Chondrocyte (in vitro differentiated cells): ENCODE measurements at regions not wholly inside any gene's neighbourhood (a gene's known extent, or its start where the extent isn't known, plus 50 kb on each side); places are given as distances from the start of the nearest gene placed in this dataset.

Source experiments
- DNase-seq: peaks from one replicate; pipeline ENCODE4 v3.0.0; 2021; ENCODE audit warnings: mixed read lengths, low spot score
- H3K27ac Mint-ChIP-seq: one replicate; pipeline ENCODE4 v1.8.0; 2021; ENCODE audit warnings: mild to moderate bottlenecking, moderate library complexity, mixed read lengths; ENCODE audit not compliant: unreplicated experiment
- H3K27me3 Mint-ChIP-seq: 2 replicates; pipeline ENCODE4 v1.8.0; 2021; ENCODE audit warnings: low read depth, mixed read lengths
- H3K36me3 Mint-ChIP-seq: 2 replicates; pipeline ENCODE4 v1.8.0; 2021; ENCODE audit warnings: low read depth, mixed read lengths
- H3K4me1 Mint-ChIP-seq: 2 replicates; pipeline ENCODE4 v1.8.0; 2021; ENCODE audit warnings: low read depth, mild to moderate bottlenecking, mixed read lengths
- H3K4me3 Mint-ChIP-seq: one replicate; pipeline ENCODE4 v1.8.0; 2021; ENCODE audit warnings: mild to moderate bottlenecking, moderate library complexity, mixed read lengths; ENCODE audit not compliant: unreplicated experiment
- H3K9me3 Mint-ChIP-seq: 2 replicates; pipeline ENCODE4 v1.8.0; 2021; ENCODE audit warnings: low read depth, mixed read lengths
- CTCF ChIP-seq: fragments of 200-600 bp; sonication (generic); IDR thresholded peaks from 2 replicates; pipeline ENCODE4 v1.5.0; 2021; ENCODE audit warnings: antibody characterized with exemption, mild to moderate bottlenecking, moderate library complexity

DNA sequence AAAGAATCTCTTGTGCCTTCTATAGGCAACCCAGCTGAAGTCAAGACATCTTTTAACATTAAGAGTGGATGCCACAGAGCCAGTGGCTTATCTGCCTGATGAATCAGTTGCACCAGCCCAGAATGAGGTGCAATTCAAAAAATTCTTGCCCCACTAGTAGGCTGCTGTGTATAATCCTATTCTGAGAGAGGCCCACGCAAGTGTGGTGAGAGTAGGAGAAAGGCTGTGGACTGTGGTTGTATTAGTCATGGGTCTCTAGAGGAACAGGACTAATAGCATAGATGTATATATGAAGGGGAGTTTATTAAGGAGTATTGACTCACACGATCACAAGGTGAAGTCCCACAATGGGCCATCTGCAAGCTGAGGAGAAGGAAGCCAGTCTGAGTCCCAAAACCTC, 216.4 kb downstream of the LTN1 start:
- DNase-seq: no peak
- H3K9me3 Mint-ChIP-seq: no peaks in the 10 kb centered on the region
- peaks cover 4% of the 10 kb centered on the region for H3K27me3 Mint-ChIP-seq
- no peak overlapping the region for H3K27ac Mint-ChIP-seq
- no peaks in the 10 kb centered on the region for H3K36me3 Mint-ChIP-seq
- no peak for TF ChIP-seq CTCF
- no peak overlapping the region for H3K4me3 Mint-ChIP-seq
- peaks cover 33% of the 10 kb centered on the region for H3K4me1 Mint-ChIP-seq

GRCh38 chr21:28775071-28775470, 217.6 kb downstream of the LTN1 start:
- no peak overlapping the region for H3K4me3 Mint-ChIP-seq
- TF ChIP-seq CTCF: no peak
- no peak for DNase-seq
- no peaks in the 10 kb centered on the region for H3K36me3 Mint-ChIP-seq
- no peaks in the 10 kb centered on the region for H3K9me3 Mint-ChIP-seq
- H3K4me1 Mint-ChIP-seq: peaks cover 42% of the 10 kb centered on the region
- H3K27me3 Mint-ChIP-seq: peaks cover 4% of the 10 kb centered on the region
- H3K27ac Mint-ChIP-seq: no peak overlapping the region

DNA sequence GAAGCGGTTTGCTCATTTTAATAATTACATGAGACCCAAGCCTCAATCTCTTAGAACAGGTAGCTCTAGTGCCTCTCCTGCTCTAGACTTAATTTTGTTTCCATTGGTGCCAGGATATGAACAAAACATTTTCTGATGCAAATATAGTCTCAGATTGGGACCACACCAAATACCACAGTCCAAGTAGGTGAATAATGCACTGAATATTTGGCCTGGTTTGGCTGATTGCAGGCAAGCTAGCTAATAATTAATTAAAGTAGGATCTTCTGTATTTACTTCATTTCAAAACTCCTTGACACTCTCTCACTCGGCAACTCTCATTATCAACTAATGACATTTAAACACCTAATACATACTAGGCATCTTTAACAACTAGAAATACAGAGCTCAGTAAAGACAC, 219.6 kb downstream of the LTN1 start:
- no peak for TF ChIP-seq CTCF
- Mint-ChIP-seq H3K4me1 (peaks cover 42% of the 10 kb centered on the region), H3K27ac (no peak overlapping the region), H3K27me3 (peaks cover 2% of the 10 kb centered on the region), H3K4me3 (no peak overlapping the region), H3K36me3 (no peaks in the 10 kb centered on the region), H3K9me3 (no peaks in the 10 kb centered on the region)
- DNase-seq: no peak

DNA sequence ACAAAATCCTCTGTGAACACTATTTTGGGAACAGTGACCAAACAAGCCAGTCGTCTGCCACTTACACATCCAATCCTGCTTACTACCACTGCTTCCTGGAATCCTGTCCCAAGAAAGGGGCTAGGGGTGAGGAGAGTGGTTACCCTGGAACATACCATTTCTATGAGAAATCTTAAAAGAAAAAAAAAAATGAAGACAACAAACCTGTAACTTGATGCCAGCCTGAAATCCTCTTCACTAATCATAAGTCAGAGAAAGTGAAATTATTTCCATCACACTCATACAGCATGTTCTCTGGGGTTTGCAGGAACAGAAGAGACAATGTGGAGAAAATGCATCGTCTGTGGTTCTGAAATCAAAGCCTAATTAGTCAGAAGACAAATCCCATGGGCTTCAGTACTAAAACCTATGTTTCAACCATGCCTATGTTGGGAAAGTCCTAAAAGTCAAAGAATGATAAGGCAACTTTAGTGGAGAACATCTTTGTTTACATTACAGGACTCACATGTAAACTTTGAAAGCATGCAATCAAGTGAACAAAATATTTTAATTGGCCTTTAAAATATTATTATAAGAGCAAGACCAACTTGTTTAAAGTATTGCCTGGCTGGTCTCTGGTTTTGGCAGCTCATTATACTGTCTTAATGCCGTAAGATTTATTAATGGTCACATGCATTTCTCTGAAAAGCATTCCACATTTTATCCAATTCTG, 220.7 kb downstream of the LTN1 start:
- Mint-ChIP-seq H3K27me3 (no peaks in the 10 kb centered on the region), H3K27ac (peak overlapping the region; percentile 93), H3K9me3 (peaks cover 2% of the 10 kb centered on the region), H3K4me1 (peaks cover 42% of the 10 kb centered on the region), H3K36me3 (no peaks in the 10 kb centered on the region), H3K4me3 (peak overlapping the region; percentile 37)
- DNase-seq: no peak
- no peak for TF ChIP-seq CTCF

- no peak overlapping the region for H3K4me3 Mint-ChIP-seq
- peaks cover 42% of the 10 kb centered on the region for H3K4me1 Mint-ChIP-seq
- TF ChIP-seq CTCF: peak; percentile 46
- H3K9me3 Mint-ChIP-seq: peaks cover 4% of the 10 kb centered on the region
- H3K27ac Mint-ChIP-seq: peak overlapping the region; percentile 93
- H3K36me3 Mint-ChIP-seq: no peaks in the 10 kb centered on the region
- no peaks in the 10 kb centered on the region for H3K27me3 Mint-ChIP-seq
- no peak for DNase-seq
Measured at GRCh38 chr21:28770867-28771661, 221.6 kb downstream of the LTN1 start.
